ENCODE measurements at regions not wholly inside any gene's neighbourhood (a gene's known extent, or its start where the extent isn't known, plus 50 kb on each side); places are given as distances from the start of the nearest gene placed in this dataset.

GRCh38 chr5:26487553-26487952, 550.8 kb downstream of the CDH9 start:
- Histone ChIP-seq H3K27ac (ENCODE audit: insufficient read length, low read depth, low read length) (no peak overlapping the region), H3K9ac (ENCODE audit: extremely low read depth, insufficient read length, low read length) (no peak overlapping the region), H3K18ac (ENCODE audit: insufficient read length, low read depth, low read length) (no peak overlapping the region), H4K8ac (replicated peaks; ENCODE audit: insufficient read length, low read depth, low read length) (no peak overlapping the region), H2BK20ac (ENCODE audit: low read depth, low read length, poor library complexity, severe bottlenecking) (no peak overlapping the region), H3K56ac (ENCODE audit: insufficient read length, low read depth, low read length) (no peak overlapping the region), H3K23ac (ENCODE audit: insufficient read length, low read depth, low read length) (no peak overlapping the region), H3K4ac (ENCODE audit: low read depth, low read length) (no peak overlapping the region), H2AFZ (ENCODE audit: low read length) (no peak overlapping the region), H4K20me1 (ENCODE audit: control insufficient read depth, insufficient read depth, insufficient read length) (no peaks in the 10 kb centered on the region), H3K9me3 (ENCODE audit: control insufficient read depth, low read depth, low read length) (peaks cover under 1% of the 10 kb centered on the region), H3K23me2 (ENCODE audit: insufficient read length, low read depth, low read length, poor library complexity, severe bottlenecking) (no peaks in the 10 kb centered on the region), H3K79me2 (ENCODE audit: insufficient read depth, low read length) (no peaks in the 10 kb centered on the region), H4K91ac (ENCODE audit: insufficient read length, low read depth, low read length) (no peak overlapping the region), H3K4me2 (ENCODE audit: insufficient read depth, insufficient read length, low read length) (no peak overlapping the region), H3K4me1 (ENCODE audit: insufficient read depth, low read length) (no peaks in the 10 kb centered on the region), H2BK120ac (ENCODE audit: low read depth, low read length, poor library complexity, severe bottlenecking) (no peak overlapping the region), H2BK5ac (ENCODE audit: insufficient read length, low read length) (no peak overlapping the region), H2BK15ac (ENCODE audit: low read depth, low read length) (no peak overlapping the region), H3K27me3 (ENCODE audit: insufficient read depth, low read length) (no peaks in the 10 kb centered on the region), H3K14ac (ENCODE audit: insufficient read depth, low read length) (no peak overlapping the region), H4K5ac (ENCODE audit: insufficient read length, low read depth, low read length) (no peak overlapping the region), H3K79me1 (ENCODE audit: insufficient read depth, low read depth, low read length, poor library complexity, severe bottlenecking) (no peaks in the 10 kb centered on the region), H2AK5ac (ENCODE audit: insufficient read length, low read length) (no peak overlapping the region), H3T11ph (ENCODE audit: low read length) (no peak overlapping the region), H2BK12ac (ENCODE audit: insufficient read length, low read depth, low read length) (no peak overlapping the region)
- Mint-ChIP-seq H3K27me3 (ENCODE audit: low read depth) (peaks cover 6% of the 10 kb centered on the region), H3K4me3 (no peak overlapping the region), H3K9me3 (peaks cover 0 to 14% of the 10 kb centered on the region in 2 experiments), H3K36me3 (ENCODE audit: insufficient read depth in 1 of 3, low read depth in 3 of 3) (peaks cover 0 to 10% (median 8%) of the 10 kb centered on the region in 3 experiments; a peak in 5 of 7 replicates), H3K27ac (no peak overlapping the region), H3K4me1 (peaks cover 12 to 18% of the 10 kb centered on the region in 2 experiments)
- no peak for DNase-seq
- peak; percentile 49; the same call in 2 of the 3 replicates for TF ChIP-seq CTCF (conservative IDR thresholded peaks at IDR 0.05)
- WGBS (ENCODE audit: extremely low coverage, insufficient read length, low lambda C conversion rate), result no CpG with 5 or more reads among the region's 3 CpGs
